HL-60 (cell line): ENCODE measurements at regions not wholly inside any gene's neighbourhood (a gene's known extent, or its start where the extent isn't known, plus 50 kb on each side); places are given as distances from the start of the nearest gene placed in this dataset.

Experiments used
- DNase-seq, 2 experiments: peaks; one replicate each; pipeline ENCODE4 v3.0.0-alpha.2; 2010 to 2020; ENCODE audit warnings: low read depth in 1 of 2, low spot score in 1 of 2
- H3K27ac ChIP-seq: fragments of 250-450 bp; sonication (Bioruptor Pico); replicated peaks from 2 replicates; pipeline ENCODE4 v1.5.1; 2020; ENCODE audit warnings: mild to moderate bottlenecking, moderate library complexity
- H3K27me3 ChIP-seq: fragments of 250-450 bp; sonication (Bioruptor Pico); 2 replicates; pipeline ENCODE4 v1.5.1; 2021; ENCODE audit warnings: mild to moderate bottlenecking, moderate library complexity; ENCODE audit not compliant: insufficient read depth, poor library complexity, severe bottlenecking
- H3K4me3 ChIP-seq: replicated peaks from 2 replicates; pipeline ENCODE4 v1.5.1; 2011; ENCODE audit warnings: mild to moderate bottlenecking, control low read depth, low read length; ENCODE audit not compliant: insufficient read depth
- GABPA ChIP-seq: IDR thresholded peaks from 2 replicates; pipeline ENCODE4 v1.6.1; 2012; ENCODE audit warnings: low read depth
- POLR2AphosphoS5 ChIP-seq: IDR thresholded peaks from 2 replicates; pipeline ENCODE4 v1.6.1; 2012; ENCODE audit warnings: low read depth
- SPI1 ChIP-seq: IDR thresholded peaks from 2 replicates; pipeline ENCODE4 v1.6.1; 2012; ENCODE audit warnings: low read depth, mild to moderate bottlenecking, borderline replicate concordance
- TF ChIP-seq, protein P1 (sequence below): IDR thresholded peaks from one replicate; pipeline ENCODE4 v1.5.1; 2011; ENCODE audit warnings: low read length, control low read depth, inconsistent platforms; ENCODE audit not compliant: insufficient read depth
- TF ChIP-seq, protein P2 (sequence below): IDR thresholded peaks from 2 replicates; pipeline ENCODE4 v1.6.1; 2012; ENCODE audit warnings: low read depth; ENCODE audit not compliant: insufficient replicate concordance

DNA sequence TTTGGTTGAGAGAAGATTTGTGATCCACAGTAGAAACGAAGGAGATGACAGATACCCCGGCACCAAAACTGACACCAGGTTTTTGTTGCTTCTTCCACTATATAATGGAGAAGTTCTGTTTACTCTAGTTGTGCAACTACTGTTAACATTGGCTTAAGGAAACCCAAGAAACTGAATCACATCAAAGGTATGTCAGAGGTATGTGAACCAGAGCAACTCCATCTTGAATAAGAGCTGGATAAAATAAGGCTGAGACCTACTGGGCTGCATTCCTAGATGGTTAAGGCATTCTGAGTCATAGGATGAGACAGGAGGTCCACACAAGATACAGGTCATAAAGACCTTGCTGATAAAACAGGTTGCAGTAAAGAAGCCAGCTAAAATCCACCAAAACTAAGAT lies 173.7 kb upstream of the CAMK1G start:
- peaks cover 3% of the 10 kb centered on the region for H3K27me3 ChIP-seq
- TF ChIP-seq GABPA (no peak), POLR2AphosphoS5 (no peak), SPI1 (no peak)
- TF ChIP-seq, protein P1, sequence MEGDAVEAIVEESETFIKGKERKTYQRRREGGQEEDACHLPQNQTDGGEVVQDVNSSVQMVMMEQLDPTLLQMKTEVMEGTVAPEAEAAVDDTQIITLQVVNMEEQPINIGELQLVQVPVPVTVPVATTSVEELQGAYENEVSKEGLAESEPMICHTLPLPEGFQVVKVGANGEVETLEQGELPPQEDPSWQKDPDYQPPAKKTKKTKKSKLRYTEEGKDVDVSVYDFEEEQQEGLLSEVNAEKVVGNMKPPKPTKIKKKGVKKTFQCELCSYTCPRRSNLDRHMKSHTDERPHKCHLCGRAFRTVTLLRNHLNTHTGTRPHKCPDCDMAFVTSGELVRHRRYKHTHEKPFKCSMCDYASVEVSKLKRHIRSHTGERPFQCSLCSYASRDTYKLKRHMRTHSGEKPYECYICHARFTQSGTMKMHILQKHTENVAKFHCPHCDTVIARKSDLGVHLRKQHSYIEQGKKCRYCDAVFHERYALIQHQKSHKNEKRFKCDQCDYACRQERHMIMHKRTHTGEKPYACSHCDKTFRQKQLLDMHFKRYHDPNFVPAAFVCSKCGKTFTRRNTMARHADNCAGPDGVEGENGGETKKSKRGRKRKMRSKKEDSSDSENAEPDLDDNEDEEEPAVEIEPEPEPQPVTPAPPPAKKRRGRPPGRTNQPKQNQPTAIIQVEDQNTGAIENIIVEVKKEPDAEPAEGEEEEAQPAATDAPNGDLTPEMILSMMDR, result no peak
- TF ChIP-seq, protein P2, sequence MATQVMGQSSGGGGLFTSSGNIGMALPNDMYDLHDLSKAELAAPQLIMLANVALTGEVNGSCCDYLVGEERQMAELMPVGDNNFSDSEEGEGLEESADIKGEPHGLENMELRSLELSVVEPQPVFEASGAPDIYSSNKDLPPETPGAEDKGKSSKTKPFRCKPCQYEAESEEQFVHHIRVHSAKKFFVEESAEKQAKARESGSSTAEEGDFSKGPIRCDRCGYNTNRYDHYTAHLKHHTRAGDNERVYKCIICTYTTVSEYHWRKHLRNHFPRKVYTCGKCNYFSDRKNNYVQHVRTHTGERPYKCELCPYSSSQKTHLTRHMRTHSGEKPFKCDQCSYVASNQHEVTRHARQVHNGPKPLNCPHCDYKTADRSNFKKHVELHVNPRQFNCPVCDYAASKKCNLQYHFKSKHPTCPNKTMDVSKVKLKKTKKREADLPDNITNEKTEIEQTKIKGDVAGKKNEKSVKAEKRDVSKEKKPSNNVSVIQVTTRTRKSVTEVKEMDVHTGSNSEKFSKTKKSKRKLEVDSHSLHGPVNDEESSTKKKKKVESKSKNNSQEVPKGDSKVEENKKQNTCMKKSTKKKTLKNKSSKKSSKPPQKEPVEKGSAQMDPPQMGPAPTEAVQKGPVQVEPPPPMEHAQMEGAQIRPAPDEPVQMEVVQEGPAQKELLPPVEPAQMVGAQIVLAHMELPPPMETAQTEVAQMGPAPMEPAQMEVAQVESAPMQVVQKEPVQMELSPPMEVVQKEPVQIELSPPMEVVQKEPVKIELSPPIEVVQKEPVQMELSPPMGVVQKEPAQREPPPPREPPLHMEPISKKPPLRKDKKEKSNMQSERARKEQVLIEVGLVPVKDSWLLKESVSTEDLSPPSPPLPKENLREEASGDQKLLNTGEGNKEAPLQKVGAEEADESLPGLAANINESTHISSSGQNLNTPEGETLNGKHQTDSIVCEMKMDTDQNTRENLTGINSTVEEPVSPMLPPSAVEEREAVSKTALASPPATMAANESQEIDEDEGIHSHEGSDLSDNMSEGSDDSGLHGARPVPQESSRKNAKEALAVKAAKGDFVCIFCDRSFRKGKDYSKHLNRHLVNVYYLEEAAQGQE, result no peak
- DNase-seq, result no peak

DNA sequence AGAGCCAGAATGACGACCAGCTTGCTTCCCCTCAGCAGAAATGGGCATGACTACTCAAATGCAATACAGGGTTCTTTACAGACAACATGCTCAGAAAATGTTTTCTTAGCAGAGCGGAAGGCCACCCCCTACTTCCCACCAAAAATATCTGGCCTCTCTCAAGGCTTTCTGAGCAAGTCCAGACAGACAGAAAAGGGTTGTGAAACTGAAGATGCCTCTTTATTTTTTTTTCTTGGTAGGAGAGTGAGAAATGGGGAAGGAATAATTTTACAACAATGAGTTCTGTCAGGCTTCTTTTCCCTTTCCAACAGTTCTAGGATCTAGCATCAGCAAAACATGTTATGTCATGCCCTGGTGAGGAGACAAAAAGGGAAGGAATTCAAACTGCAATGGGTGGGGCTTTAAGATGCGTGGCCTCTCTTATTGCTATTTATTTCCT lies 172.0 kb upstream of the CAMK1G start:
- Histone ChIP-seq H3K4me3 (no peak overlapping the region), H3K27me3 (peaks cover 3% of the 10 kb centered on the region), H3K27ac (no peak overlapping the region)
- TF ChIP-seq GABPA, result no peak
- TF ChIP-seq, protein P1, result no peak
- TF ChIP-seq POLR2AphosphoS5, result no peak
- no peak for TF ChIP-seq SPI1
- TF ChIP-seq, protein P2, result no peak
- DNase-seq, result no peak

More for the DNA sequence above, 173.7 kb upstream of the CAMK1G start:
- Histone ChIP-seq H3K27ac (no peak overlapping the region), H3K4me3 (no peak overlapping the region)

DNA sequence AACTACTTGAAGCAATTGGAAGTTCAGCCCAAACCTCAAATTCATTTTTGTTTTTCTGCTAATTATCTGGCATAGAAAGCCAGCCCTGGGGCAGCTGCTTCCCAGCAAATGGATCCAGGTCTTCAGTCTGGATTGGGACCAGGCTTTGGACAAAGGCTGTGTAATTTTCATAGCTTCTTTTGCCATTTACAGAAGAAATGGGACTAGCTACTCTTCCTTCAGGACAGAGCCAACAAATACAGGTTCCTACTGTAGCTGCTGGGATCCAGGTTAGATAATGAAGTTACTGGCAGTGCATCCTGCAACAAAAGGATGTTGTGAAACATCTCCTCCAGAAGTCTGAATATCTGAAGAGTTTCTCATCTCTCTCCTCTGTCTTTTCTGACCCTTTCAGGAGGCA lies 171.5 kb upstream of the CAMK1G start:
- TF ChIP-seq POLR2AphosphoS5 (no peak), SPI1 (no peak), GABPA (no peak)
- TF ChIP-seq, protein P1, result no peak
- TF ChIP-seq, protein P2, result no peak
- Histone ChIP-seq H3K4me3 (no peak overlapping the region), H3K27me3 (peaks cover 3% of the 10 kb centered on the region), H3K27ac (no peak overlapping the region)
- no peak for DNase-seq
